Activated CD8-positive, alpha-beta memory T cell treated with anti-CD3 and anti-CD28 coated beads for 4 hours (primary cell): ENCODE measurements at regions not wholly inside any gene's neighbourhood (a gene's known extent, or its start where the extent isn't known, plus 50 kb on each side); places are given as distances from the start of the nearest gene placed in this dataset.

Experiments
- DNase-seq, 2 donors: peaks; one replicate each; pipeline ENCODE4 v3.0.0-alpha.2; 2020; ENCODE audit warnings: low read depth in 2 of 2

- no peak for DNase-seq
These were observed 837.4 kb upstream of the USP15 start for GRCh38 chr12:61422786-61423185.

GRCh38 chr12:61452076-61452475 lies 808.1 kb upstream of the USP15 start:
- no peak for DNase-seq

DNA sequence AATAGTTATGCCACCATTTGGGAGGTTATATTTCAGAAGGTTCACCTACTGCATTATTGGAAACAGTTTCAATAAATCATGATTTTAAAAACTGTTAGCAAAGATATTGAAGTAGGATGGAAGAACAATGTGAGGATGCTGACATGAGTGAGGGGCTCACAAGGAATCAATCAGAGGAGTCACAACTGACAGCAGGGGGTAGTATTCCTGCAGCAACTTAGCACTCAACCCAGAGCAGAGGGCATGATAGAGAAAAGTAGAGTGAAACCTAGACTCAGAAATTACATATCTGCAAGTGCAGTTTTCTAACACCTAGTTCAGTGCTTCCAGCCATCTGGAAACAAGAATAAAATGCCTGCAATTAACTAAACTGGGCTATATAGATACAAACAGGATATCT lies 772.5 kb upstream of the USP15 start:
- no peak for DNase-seq

DNA sequence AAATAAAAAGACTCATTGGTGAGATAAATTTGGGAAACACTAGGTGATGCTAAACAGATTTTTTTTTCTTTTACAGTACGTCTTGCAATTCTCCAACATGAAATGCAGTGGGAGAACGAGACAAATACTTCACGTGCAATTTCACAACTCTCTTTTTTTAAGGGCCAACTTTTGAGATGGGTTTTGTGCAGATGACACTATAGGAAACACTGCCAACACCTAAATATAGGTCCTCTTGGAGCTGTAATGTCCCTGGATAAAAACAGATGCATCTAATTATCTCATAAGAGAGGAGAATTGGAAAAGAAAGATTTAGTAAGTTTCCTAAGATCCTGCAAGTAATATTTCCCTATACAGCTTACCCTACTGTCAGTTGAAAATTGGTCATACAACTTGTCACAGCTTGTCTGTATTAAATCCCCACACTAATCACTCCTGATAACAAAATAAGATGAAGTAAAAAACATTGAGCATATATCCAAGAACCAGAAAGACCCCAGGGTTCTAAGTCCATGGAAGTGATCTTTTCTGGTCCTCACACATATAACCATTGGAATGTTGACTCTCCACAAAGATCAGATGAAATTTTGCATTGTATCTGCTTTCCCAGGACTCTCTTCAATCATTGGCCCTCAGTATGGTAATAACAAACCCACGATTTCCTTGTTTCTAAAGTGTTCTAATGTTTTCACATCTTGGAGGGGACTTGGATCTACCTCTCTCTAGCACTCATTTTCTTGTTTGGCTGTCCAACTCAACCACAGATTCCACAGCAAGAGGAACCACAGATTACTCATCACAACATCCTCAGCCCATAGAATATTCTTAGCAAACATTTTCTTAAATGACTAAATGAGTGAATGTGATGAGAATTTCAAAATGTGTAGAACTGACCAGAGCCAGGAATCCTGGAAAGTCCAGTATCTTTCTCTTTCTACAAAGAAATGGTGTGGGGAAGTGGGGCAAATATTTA lies 769.4 kb upstream of the USP15 start:
- no peak for DNase-seq

DNA sequence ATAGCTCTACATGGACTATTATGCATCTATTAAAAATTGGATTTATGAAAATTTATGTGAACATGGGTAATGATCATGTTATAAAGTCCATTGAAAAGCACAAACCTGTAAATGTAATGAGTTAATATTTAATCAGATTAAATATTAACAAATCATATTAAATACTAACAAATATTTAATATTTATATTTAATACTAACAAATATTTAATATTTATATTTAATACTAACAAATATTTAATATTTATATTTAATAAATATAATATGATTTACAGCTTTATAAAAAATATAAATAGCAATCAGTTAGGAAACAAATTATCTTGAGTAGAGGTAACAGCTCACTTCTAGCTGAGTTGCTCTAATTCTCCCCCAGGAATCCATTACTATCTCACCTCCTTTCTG lies 758.0 kb upstream of the USP15 start:
- DNase-seq = no peak

GRCh38 chr12:61504396-61505080 lies 755.7 kb upstream of the USP15 start:
- no peak for DNase-seq

GRCh38 chr12:61513499-61513898 lies 746.7 kb upstream of the USP15 start:
- DNase-seq = no peak

DNA sequence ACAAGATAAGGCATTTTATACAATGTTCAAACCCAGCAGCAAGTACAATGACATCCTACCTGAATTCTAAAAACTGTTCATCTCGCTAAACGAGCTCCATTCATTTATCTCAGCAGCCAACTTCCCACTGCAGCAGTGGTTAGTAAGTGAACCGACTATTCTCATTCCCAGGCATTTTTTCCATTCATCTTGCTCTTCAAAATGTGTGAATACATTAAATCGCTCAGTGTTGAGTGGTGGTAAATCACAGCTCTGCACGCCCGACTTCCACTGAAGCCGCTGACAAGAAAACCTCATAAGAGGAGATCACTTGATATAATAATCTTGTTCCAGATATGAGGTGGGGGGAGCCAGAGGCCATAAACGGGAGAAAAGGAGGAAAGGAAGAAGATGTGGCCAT lies 746.2 kb upstream of the USP15 start:
- DNase-seq = no peak

- DNase-seq = no peak
These were observed 738.9 kb upstream of the USP15 start for GRCh38 chr12:61521258-61521657.

DNA sequence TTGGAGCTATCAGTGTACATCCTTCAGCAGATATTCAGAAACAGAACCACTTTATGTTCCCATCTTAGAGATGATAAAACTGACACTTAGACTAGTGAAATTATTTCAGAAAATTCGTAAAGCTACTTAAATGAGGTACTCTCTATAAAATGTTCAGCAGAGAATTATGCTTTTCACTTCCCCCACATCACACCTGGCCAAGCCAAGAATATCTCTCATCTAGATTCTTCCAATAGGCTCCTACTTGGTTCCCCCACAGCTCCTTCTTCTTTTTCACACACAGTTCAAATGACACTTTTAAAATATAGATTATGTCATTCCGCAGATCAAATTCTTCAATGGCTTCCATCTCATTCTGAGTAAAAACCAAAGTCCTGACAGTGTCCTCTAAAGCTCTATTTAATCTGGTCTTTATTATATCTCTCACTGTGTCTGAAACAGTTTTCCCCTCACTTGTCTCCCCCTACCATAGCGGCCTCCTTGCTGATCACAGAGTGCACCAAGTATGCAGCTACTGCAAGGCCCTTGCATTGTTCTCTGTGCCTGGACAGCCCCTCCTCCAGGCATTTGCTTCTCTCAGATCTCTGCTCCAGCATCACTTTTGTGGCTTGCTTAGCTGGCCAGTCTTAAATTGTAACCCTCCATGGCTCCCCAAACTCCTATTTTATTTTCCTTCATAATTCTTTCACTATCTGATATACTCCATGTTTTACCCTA lies 736.8 kb upstream of the USP15 start:
- DNase-seq = no peak

DNA sequence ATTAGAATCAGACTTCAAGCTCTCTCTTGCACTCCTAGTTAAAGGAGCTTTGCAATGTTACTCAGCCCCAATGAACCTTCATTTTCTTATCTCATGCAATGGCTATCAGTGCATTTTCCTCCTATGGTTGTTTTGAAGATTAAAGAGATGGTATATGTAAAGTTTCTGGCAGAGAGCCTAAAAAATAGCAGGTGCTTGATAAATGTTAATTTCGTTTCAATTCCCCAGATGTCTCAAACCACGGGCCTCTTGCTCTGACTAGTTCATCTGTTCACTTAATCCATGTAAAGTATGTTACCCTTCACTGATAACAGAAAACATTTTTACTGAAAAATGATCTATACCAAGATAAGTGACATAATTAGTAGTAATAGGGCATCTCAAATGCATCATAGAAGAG lies 735.4 kb upstream of the USP15 start:
- DNase-seq = no peak

- no peak for DNase-seq
These were observed 734.9 kb upstream of the USP15 start for GRCh38 chr12:61525331-61525730.

DNA sequence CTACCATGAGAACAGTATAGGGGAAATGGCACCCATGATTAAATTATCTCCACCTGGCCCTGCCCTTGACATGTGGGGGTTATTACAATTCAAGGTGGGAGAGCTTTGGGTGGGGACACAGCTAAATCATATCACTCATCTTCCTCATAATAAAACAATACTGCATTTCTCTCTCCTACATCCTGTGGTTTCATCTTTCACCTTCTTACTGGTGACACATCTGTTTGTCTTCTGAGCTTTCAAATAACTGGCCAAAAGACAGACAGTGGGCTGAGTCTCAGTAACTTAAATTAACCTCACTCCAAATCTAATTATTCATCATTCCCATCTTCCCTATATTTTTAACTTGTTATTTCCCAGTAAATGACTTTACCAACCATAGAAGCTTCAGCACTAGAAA lies 729.7 kb upstream of the USP15 start:
- no peak for DNase-seq

DNA sequence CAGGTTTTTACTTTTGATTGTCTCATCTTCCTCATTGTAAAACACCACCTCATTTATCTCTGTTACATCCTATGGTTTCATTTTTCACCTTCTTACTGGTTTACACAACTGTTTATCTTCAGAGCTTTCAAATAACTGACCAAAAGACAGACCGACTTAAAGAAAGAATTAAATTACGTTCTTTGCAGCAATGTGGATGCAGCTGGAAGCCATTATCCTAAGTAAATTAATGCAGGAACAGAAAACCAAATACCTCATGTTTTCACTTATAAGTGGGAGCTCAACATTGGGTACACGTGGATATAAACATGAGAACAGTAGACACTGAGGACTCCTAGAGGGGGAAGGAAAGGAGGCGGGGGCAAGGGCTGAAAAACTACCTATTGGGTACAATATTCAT lies 729.0 kb upstream of the USP15 start:
- DNase-seq = no peak

DNA sequence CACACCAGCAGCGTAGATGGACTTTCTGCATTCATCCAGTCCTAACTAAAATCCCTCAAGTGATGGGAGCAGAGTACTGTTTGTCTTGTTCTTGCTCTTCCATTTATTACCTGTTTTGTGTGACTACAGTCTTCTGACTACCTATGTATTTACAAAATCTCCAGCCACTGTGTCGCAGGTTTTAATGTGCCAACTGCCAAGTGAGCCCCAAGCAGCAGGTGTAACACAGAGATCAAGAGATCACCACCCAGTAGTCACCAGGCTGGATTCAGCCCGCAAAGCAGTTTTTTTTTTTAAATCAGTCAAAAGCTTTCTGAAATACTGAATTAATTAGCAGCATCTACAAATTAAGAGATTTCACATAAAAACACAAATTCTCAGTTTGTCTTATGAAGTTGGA lies 724.1 kb upstream of the USP15 start:
- no peak for DNase-seq

DNA sequence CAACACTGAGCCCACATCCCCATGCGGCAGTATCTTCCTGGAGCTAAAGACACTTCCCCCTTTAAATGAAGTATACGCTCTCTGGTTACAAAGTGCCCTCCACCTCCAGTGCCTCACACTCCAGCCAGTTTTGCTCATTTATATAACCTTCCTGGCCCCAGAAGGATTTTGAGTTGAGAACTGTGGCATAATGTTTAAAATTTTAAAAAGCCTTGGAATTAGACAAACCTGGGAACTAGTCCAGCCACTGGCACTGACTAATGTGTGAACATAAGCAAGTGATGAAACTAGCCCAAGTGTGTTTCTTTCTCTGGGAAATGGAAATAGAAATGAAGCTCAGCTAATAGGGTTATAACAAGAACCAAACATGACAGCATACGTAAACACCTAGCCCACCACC lies 723.7 kb upstream of the USP15 start:
- DNase-seq = no peak

DNA sequence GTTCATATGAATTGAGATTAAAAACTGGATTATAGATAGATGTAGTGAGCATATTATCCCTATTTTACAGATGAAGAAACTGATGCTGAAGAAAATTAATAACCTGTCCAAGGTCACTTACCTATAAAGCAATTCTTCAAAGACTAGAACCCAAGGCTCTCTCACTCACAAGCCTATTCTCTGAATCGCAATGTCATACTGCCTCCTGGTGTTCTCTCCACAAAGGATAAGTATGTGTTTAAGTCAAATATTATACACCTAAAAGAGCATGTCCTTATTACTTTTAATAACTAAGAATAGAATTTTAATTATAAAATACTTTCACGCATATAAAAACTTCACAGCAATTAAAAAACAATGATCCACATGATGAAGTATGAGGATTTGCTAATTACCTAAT lies 721.3 kb upstream of the USP15 start:
- DNase-seq = no peak

DNA sequence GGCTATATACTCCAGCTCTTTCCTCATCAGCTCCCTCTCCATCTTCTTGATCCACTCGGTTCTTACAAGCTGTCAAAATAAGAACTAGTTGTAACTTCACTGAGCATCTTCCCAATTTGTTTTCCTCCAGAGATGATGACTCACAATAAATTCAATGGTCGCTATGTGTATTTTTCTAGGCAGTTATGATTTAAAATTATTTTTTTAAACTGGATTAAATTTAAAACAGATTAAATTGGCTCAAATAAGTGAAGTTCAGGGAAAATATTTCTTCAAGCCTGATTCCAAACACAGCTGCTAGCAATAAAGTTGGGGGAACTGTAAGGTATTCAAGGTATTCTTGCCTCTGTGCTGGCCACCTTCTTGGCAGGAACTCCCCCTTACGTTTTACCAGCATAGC lies 717.7 kb upstream of the USP15 start:
- DNase-seq = no peak

DNA sequence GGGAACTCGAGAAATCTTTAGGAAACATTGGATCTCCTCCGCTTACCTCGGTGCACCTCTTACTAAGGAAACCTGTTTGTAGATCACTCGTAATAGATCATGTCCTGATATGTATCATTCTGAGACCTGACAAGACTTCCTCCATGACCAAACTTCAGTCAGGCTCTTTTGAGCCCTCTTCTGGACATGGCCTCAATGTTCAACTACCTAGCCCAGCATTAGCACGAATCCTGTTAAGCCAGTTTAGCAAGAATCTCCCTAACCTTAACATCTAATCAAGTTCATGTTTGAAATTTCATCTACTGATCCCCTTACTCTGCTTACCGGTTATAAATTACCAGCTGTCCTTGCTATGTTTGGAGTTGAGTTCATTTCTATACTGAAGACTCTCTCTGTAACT lies 713.9 kb upstream of the USP15 start:
- DNase-seq = no peak

- no peak for DNase-seq
These were observed 707.1 kb upstream of the USP15 start for GRCh38 chr12:61553091-61553490.

GRCh38 chr12:61554268-61555008 lies 705.8 kb upstream of the USP15 start:
- no peak for DNase-seq
